ENCODE measurements at regions not wholly inside any gene's neighbourhood (a gene's known extent, or its start where the extent isn't known, plus 50 kb on each side); places are given as distances from the start of the nearest gene placed in this dataset.

- H3K27ac ChIP-seq (ENCODE audit: insufficient read depth, low read length, poor library complexity, severe bottlenecking) = no peak overlapping the region
These were observed 167.6 kb upstream of the DDX18 start for GRCh38 chr2:117646872-117647271.

GRCh38 chr2:117656546-117656945, 157.9 kb upstream of the DDX18 start:
- no peaks in the 10 kb centered on the region for H3K36me3 Mint-ChIP-seq
- DNase-seq = no peak
- no peaks in the 10 kb centered on the region for H3K4me1 Mint-ChIP-seq
- H3K9me3 ChIP-seq (ENCODE audit: control insufficient read depth in 2 of 2, low read length in 2 of 2) = no peaks in the 10 kb centered on the region
- H3K4me3 ChIP-seq (ENCODE audit: low read depth, low read length) = no peak overlapping the region
- H3K27me3 ChIP-seq (ENCODE audit: control insufficient read depth, insufficient read depth, low read length) = no peaks in the 10 kb centered on the region
- H3K27ac Mint-ChIP-seq = no peak overlapping the region
- peaks cover 4% of the 10 kb centered on the region for H3K27me3 Mint-ChIP-seq
- H3K4me1 ChIP-seq (ENCODE audit: control insufficient read depth, insufficient read depth, low read length, poor library complexity, severe bottlenecking) = no peaks in the 10 kb centered on the region
- peaks cover 0 to 3% (median 0%) of the 10 kb centered on the region in 7 donors for H3K9me3 Mint-ChIP-seq
- no peak for ATAC-seq (ENCODE audit: low read depth in 2 of 2)
- H3K4me3 Mint-ChIP-seq = no peak overlapping the region
- H3K27ac ChIP-seq (ENCODE audit: insufficient read depth, low read length, poor library complexity, severe bottlenecking) = no peak overlapping the region
- H3K36me3 ChIP-seq (ENCODE audit: control insufficient read depth, insufficient read depth, low read length) = no peaks in the 10 kb centered on the region

More at GRCh38 chr2:117646872-117647271, 167.6 kb upstream of the DDX18 start:
- H3K9me3 ChIP-seq (ENCODE audit: control insufficient read depth in 2 of 2, low read length in 2 of 2) = no peaks in the 10 kb centered on the region
- H3K36me3 Mint-ChIP-seq = no peaks in the 10 kb centered on the region
- H3K4me3 Mint-ChIP-seq = no peak overlapping the region
- H3K4me1 Mint-ChIP-seq = no peaks in the 10 kb centered on the region
- H3K36me3 ChIP-seq (ENCODE audit: control insufficient read depth, insufficient read depth, low read length) = no peaks in the 10 kb centered on the region
- peaks cover 0 to 8% (median 0%) of the 10 kb centered on the region in 7 donors for H3K9me3 Mint-ChIP-seq
- H3K27ac Mint-ChIP-seq = no peak overlapping the region
- H3K4me3 ChIP-seq (ENCODE audit: low read depth, low read length) = no peak overlapping the region
- no peaks in the 10 kb centered on the region for H3K27me3 Mint-ChIP-seq
- ATAC-seq (ENCODE audit: low read depth in 2 of 2) = no peak
- no peak for DNase-seq
- H3K27me3 ChIP-seq (ENCODE audit: control insufficient read depth, insufficient read depth, low read length) = no peaks in the 10 kb centered on the region
- no peaks in the 10 kb centered on the region for H3K4me1 ChIP-seq (ENCODE audit: control insufficient read depth, insufficient read depth, low read length, poor library complexity, severe bottlenecking)

- DNase-seq = no peak
- Mint-ChIP-seq H3K27me3 (peaks cover 4% of the 10 kb centered on the region), H3K9me3 (peaks cover 0 to 3% (median 0%) of the 10 kb centered on the region in 7 donors), H3K27ac (no peak overlapping the region), H3K4me3 (no peak overlapping the region), H3K4me1 (no peaks in the 10 kb centered on the region), H3K36me3 (no peaks in the 10 kb centered on the region)
- Histone ChIP-seq H3K27me3 (ENCODE audit: control insufficient read depth, insufficient read depth, low read length) (no peaks in the 10 kb centered on the region), H3K27ac (ENCODE audit: insufficient read depth, low read length, poor library complexity, severe bottlenecking) (no peak overlapping the region), H3K4me1 (ENCODE audit: control insufficient read depth, insufficient read depth, low read length, poor library complexity, severe bottlenecking) (no peaks in the 10 kb centered on the region), H3K36me3 (ENCODE audit: control insufficient read depth, insufficient read depth, low read length) (no peaks in the 10 kb centered on the region), H3K9me3 (ENCODE audit: control insufficient read depth in 2 of 2, low read length in 2 of 2) (no peaks in the 10 kb centered on the region), H3K4me3 (ENCODE audit: low read depth, low read length) (no peak overlapping the region)
- no peak for ATAC-seq (ENCODE audit: low read depth in 2 of 2)
These were observed 152.9 kb upstream of the DDX18 start for GRCh38 chr2:117661619-117662018.

- Mint-ChIP-seq H3K4me3 (no peak overlapping the region), H3K4me1 (no peaks in the 10 kb centered on the region), H3K27ac (no peak overlapping the region), H3K36me3 (no peaks in the 10 kb centered on the region), H3K27me3 (no peaks in the 10 kb centered on the region), H3K9me3 (peaks cover 0 to 3% (median 0%) of the 10 kb centered on the region in 7 donors)
- Histone ChIP-seq H3K27ac (ENCODE audit: insufficient read depth, low read length, poor library complexity, severe bottlenecking) (no peak overlapping the region), H3K36me3 (ENCODE audit: control insufficient read depth, insufficient read depth, low read length) (no peaks in the 10 kb centered on the region), H3K9me3 (ENCODE audit: control insufficient read depth in 2 of 2, low read length in 2 of 2) (peaks cover 0 to 5% of the 10 kb centered on the region in 2 experiments), H3K4me3 (ENCODE audit: low read depth, low read length) (no peak overlapping the region), H3K27me3 (ENCODE audit: control insufficient read depth, insufficient read depth, low read length) (no peaks in the 10 kb centered on the region), H3K4me1 (ENCODE audit: control insufficient read depth, insufficient read depth, low read length, poor library complexity, severe bottlenecking) (no peaks in the 10 kb centered on the region)
- no peak for ATAC-seq (ENCODE audit: low read depth in 2 of 2)
- no peak for DNase-seq
These were observed 140.3 kb upstream of the DDX18 start for GRCh38 chr2:117674172-117674571.

- H3K4me3 ChIP-seq (ENCODE audit: low read depth, low read length) = no peak overlapping the region
- DNase-seq = no peak
- H3K36me3 Mint-ChIP-seq = no peaks in the 10 kb centered on the region
- H3K9me3 Mint-ChIP-seq = peaks cover 0 to 4% (median 0%) of the 10 kb centered on the region in 7 donors
- H3K27me3 ChIP-seq (ENCODE audit: control insufficient read depth, insufficient read depth, low read length) = no peaks in the 10 kb centered on the region
- no peaks in the 10 kb centered on the region for H3K4me1 Mint-ChIP-seq
- no peaks in the 10 kb centered on the region for H3K27me3 Mint-ChIP-seq
- H3K4me1 ChIP-seq (ENCODE audit: control insufficient read depth, insufficient read depth, low read length, poor library complexity, severe bottlenecking) = no peaks in the 10 kb centered on the region
- H3K36me3 ChIP-seq (ENCODE audit: control insufficient read depth, insufficient read depth, low read length) = no peaks in the 10 kb centered on the region
- no peak for ATAC-seq (ENCODE audit: low read depth in 2 of 2)
- no peak overlapping the region for H3K4me3 Mint-ChIP-seq
- no peak overlapping the region for H3K27ac ChIP-seq (ENCODE audit: insufficient read depth, low read length, poor library complexity, severe bottlenecking)
- H3K27ac Mint-ChIP-seq = no peak overlapping the region
- H3K9me3 ChIP-seq (ENCODE audit: control insufficient read depth in 2 of 2, low read length in 2 of 2) = no peaks in the 10 kb centered on the region
These were observed 134.5 kb upstream of the DDX18 start for GRCh38 chr2:117679952-117680351.

GRCh38 chr2:117684919-117685318, 129.6 kb upstream of the DDX18 start:
- DNase-seq = no peak
- Histone ChIP-seq H3K4me3 (ENCODE audit: low read depth, low read length) (no peak overlapping the region), H3K9me3 (ENCODE audit: control insufficient read depth in 2 of 2, low read length in 2 of 2) (no peaks in the 10 kb centered on the region), H3K27ac (ENCODE audit: insufficient read depth, low read length, poor library complexity, severe bottlenecking) (no peak overlapping the region), H3K27me3 (ENCODE audit: control insufficient read depth, insufficient read depth, low read length) (no peaks in the 10 kb centered on the region), H3K36me3 (ENCODE audit: control insufficient read depth, insufficient read depth, low read length) (no peaks in the 10 kb centered on the region), H3K4me1 (ENCODE audit: control insufficient read depth, insufficient read depth, low read length, poor library complexity, severe bottlenecking) (no peaks in the 10 kb centered on the region)
- H3K9me3 Mint-ChIP-seq = peaks cover 0 to 4% (median 1%) of the 10 kb centered on the region in 7 donors
- H3K4me3 Mint-ChIP-seq = no peak overlapping the region
- no peaks in the 10 kb centered on the region for H3K27me3 Mint-ChIP-seq
- no peak overlapping the region for H3K27ac Mint-ChIP-seq
- no peak for ATAC-seq (ENCODE audit: low read depth in 2 of 2)
- no peaks in the 10 kb centered on the region for H3K4me1 Mint-ChIP-seq
- H3K36me3 Mint-ChIP-seq = no peaks in the 10 kb centered on the region

- Histone ChIP-seq H3K27me3 (ENCODE audit: control insufficient read depth, insufficient read depth, low read length) (no peaks in the 10 kb centered on the region), H3K4me1 (ENCODE audit: control insufficient read depth, insufficient read depth, low read length, poor library complexity, severe bottlenecking) (no peaks in the 10 kb centered on the region), H3K9me3 (ENCODE audit: control insufficient read depth in 2 of 2, low read length in 2 of 2) (no peaks in the 10 kb centered on the region), H3K27ac (ENCODE audit: insufficient read depth, low read length, poor library complexity, severe bottlenecking) (no peak overlapping the region), H3K36me3 (ENCODE audit: control insufficient read depth, insufficient read depth, low read length) (no peaks in the 10 kb centered on the region), H3K4me3 (ENCODE audit: low read depth, low read length) (no peak overlapping the region)
- H3K36me3 Mint-ChIP-seq = no peaks in the 10 kb centered on the region
- no peak overlapping the region for H3K4me3 Mint-ChIP-seq
- H3K9me3 Mint-ChIP-seq = peaks cover 0 to 4% (median 1%) of the 10 kb centered on the region in 7 donors
- H3K27me3 Mint-ChIP-seq = peaks cover 3% of the 10 kb centered on the region
- H3K4me1 Mint-ChIP-seq = no peaks in the 10 kb centered on the region
- no peak for DNase-seq
- H3K27ac Mint-ChIP-seq = no peak overlapping the region
- ATAC-seq (ENCODE audit: low read depth in 2 of 2) = no peak
These were observed 127.8 kb upstream of the DDX18 start for GRCh38 chr2:117686699-117687098.

- Histone ChIP-seq H3K4me3 (ENCODE audit: low read depth, low read length) (no peak overlapping the region), H3K36me3 (ENCODE audit: control insufficient read depth, insufficient read depth, low read length) (no peaks in the 10 kb centered on the region), H3K27me3 (ENCODE audit: control insufficient read depth, insufficient read depth, low read length) (no peaks in the 10 kb centered on the region), H3K27ac (ENCODE audit: insufficient read depth, low read length, poor library complexity, severe bottlenecking) (no peak overlapping the region), H3K9me3 (ENCODE audit: control insufficient read depth in 2 of 2, low read length in 2 of 2) (no peaks in the 10 kb centered on the region), H3K4me1 (ENCODE audit: control insufficient read depth, insufficient read depth, low read length, poor library complexity, severe bottlenecking) (no peaks in the 10 kb centered on the region)
- ATAC-seq (ENCODE audit: low read depth in 2 of 2) = no peak
- Mint-ChIP-seq H3K36me3 (no peaks in the 10 kb centered on the region), H3K9me3 (peaks cover 0 to 4% (median 0%) of the 10 kb centered on the region in 7 donors), H3K4me3 (no peak overlapping the region), H3K27me3 (peaks cover 8% of the 10 kb centered on the region), H3K27ac (no peak overlapping the region), H3K4me1 (no peaks in the 10 kb centered on the region)
- no peak for DNase-seq
These were observed 122.9 kb upstream of the DDX18 start for GRCh38 chr2:117691595-117691994.
